HCT116 (cell line): ENCODE measurements at regions not wholly inside any gene's neighbourhood (a gene's known extent, or its start where the extent isn't known, plus 50 kb on each side); places are given as distances from the start of the nearest gene placed in this dataset.

Source experiments
- ATAC-seq: fragments of 200-7000 bp; cut with Tn5 transposase; 2 replicates; pipeline ENCODE4 v1.9.1; 2020; ENCODE audit warnings: mild to moderate bottlenecking, moderate library complexity
- BruUV-seq: library from RNA; stranded (reverse); fragments of 400-500 nt; replicated peaks from 2 replicates; lab custom pipeline; 2021; lab: Mats Ljungman, UMichigan
- CTCF ChIA-PET: fragments of 300-600 bp; sonication (Branson Sonifier 250); formaldehyde crosslinking; loops from one replicate; lab custom pipeline; 2021; ENCODE audit warnings: antibody characterized with exemption; lab: Charles Lee
- POLR2A ChIA-PET: fragments of 300-600, 350-600 bp; sonication (Branson Sonifier 250); formaldehyde crosslinking; loops from one replicate; lab custom pipeline; 2021; ENCODE audit warnings: antibody characterized with exemption; lab: Charles Lee
- RAD21 ChIA-PET, 2 experiments: fragments of 300-600 bp; sonication (Branson Sonifier 250); formaldehyde crosslinking; loops; one replicate each; lab custom pipeline; 2023; ENCODE audit warnings: low total read pairs in 2 of 2; ENCODE audit not compliant: uncharacterized antibody in 2 of 2, unreplicated experiment in 2 of 2, low non-redundant PET in 1 of 2; lab: Charles Lee
- DNase-seq: peaks from one replicate; pipeline ENCODE4 v3.0.0-alpha.2; 2010; ENCODE audit warnings: low read depth, low spot score
- H2AFZ ChIP-seq: fragments of 200-600 bp; shearing (Covaris generic), sonication (generic); 2 replicates; pipeline ENCODE4 v1.6.1; 2017; ENCODE audit warnings: low read depth, mixed run types, mixed read lengths, antibody characterized with exemption, low read length; ENCODE audit not compliant: poor library complexity, severe bottlenecking
- H3K27ac ChIP-seq: 2 replicates; pipeline ENCODE4 v1.5.1; 2012; ENCODE audit warnings: low read depth, low read length
- H3K27me3 ChIP-seq: fragments of 200-600 bp; sonication (generic); 2 replicates; pipeline ENCODE4 v1.6.1; 2016; ENCODE audit warnings: mixed run types, low read length, mixed read lengths; ENCODE audit not compliant: insufficient read depth
- H3K36me3 ChIP-seq, 2 experiments: fragments of 200-500 bp in 1 of 2; fragments of 200-600 bp in 1 of 2; sonication (Bioruptor generic) in 1 of 2; sonication (generic) in 1 of 2; 2 replicates each; pipeline versions ENCODE4 v1.5.1 to v1.6.1; 2014 to 2016; ENCODE audit warnings: low read length in 2 of 2, inconsistent platforms in 1 of 2, mixed read lengths in 1 of 2, mixed run types in 1 of 2; ENCODE audit not compliant: insufficient read depth in 2 of 2, control insufficient read depth in 1 of 2
- H3K4me1 ChIP-seq, 2 experiments: fragments of 200-600 bp in 1 of 2; sonication (generic) in 1 of 2; 2 replicates each; pipeline versions ENCODE4 v1.5.1 to v1.6.1; 2012 to 2017; ENCODE audit warnings: low read length in 2 of 2, inconsistent platforms in 1 of 2, mild to moderate bottlenecking in 1 of 2, mixed read lengths in 1 of 2, mixed run types in 1 of 2, moderate library complexity in 1 of 2; ENCODE audit not compliant: insufficient read depth in 2 of 2, control insufficient read depth in 1 of 2
- H3K4me2 ChIP-seq: fragments of 200-600 bp; sonication (generic); 2 replicates; pipeline ENCODE4 v1.6.1; 2017; ENCODE audit warnings: mixed run types, low read length, mixed read lengths
- H3K4me3 ChIP-seq, 2 experiments: fragments of 200-600 bp in 1 of 2; sonication (generic) in 1 of 2; replicated peaks in 1 of 2; 2 replicates each; pipeline ENCODE4 v1.5.1; 2011 to 2016; ENCODE audit warnings: low read length in 2 of 2, control low read depth in 1 of 2, low read depth in 1 of 2, mild to moderate bottlenecking in 1 of 2, mixed read lengths in 1 of 2, mixed run types in 1 of 2
- H3K79me2 ChIP-seq: fragments of 200-600 bp; sonication (generic); 2 replicates; pipeline ENCODE4 v1.6.1; 2017; ENCODE audit warnings: mild to moderate bottlenecking, mixed run types, low read length, moderate library complexity, mixed read lengths; ENCODE audit not compliant: insufficient read depth
- H3K9ac ChIP-seq: fragments of 200-600 bp; sonication (generic); 2 replicates; pipeline ENCODE4 v1.6.1; 2016; ENCODE audit warnings: low read length, mixed read lengths
- H3K9me2 ChIP-seq: fragments of 200-600 bp; sonication (generic), shearing (Covaris generic); 2 replicates; pipeline ENCODE4 v1.6.1; 2017; ENCODE audit warnings: mixed run types, mild to moderate bottlenecking, moderate library complexity; ENCODE audit not compliant: insufficient read depth
- H3K9me3 ChIP-seq, 2 experiments: fragments of 200-500 bp in 1 of 2; fragments of 200-600 bp in 1 of 2; sonication (Bioruptor generic) in 1 of 2; sonication (generic) in 1 of 2; 2 replicates each; pipeline ENCODE4 v1.6.1; 2014 to 2017; ENCODE audit warnings: low read length in 2 of 2, mixed read lengths in 2 of 2, inconsistent platforms in 1 of 2, low read depth in 1 of 2, mild to moderate bottlenecking in 1 of 2, mixed run types in 1 of 2, moderate library complexity in 1 of 2; ENCODE audit not compliant: control insufficient read depth in 1 of 2, insufficient read depth in 1 of 2
- H4K20me1 ChIP-seq: fragments of 200-600 bp; sonication (generic), shearing (Covaris generic); 2 replicates; pipeline ENCODE4 v1.6.1; 2017; ENCODE audit warnings: mixed run types, mild to moderate bottlenecking, moderate library complexity; ENCODE audit not compliant: insufficient read depth
- CBX3 ChIP-seq: IDR thresholded peaks from 2 replicates; pipeline ENCODE4 v1.6.1; 2012; ENCODE audit warnings: low read depth
- ELF1 ChIP-seq: IDR thresholded peaks from 2 replicates; pipeline ENCODE4 v1.6.1; 2012; ENCODE audit warnings: low read depth, borderline replicate concordance
- EZH2 ChIP-seq: fragments of 200-600 bp; sonication (generic); IDR thresholded peaks from 2 replicates; pipeline ENCODE4 v1.6.1; 2017; ENCODE audit warnings: antibody characterized with exemption, mixed run types
- FOSL1 ChIP-seq: IDR thresholded peaks from 2 replicates; pipeline ENCODE4 v1.6.1; 2012; ENCODE audit warnings: low read depth
- JUND ChIP-seq: IDR thresholded peaks from 2 replicates; pipeline ENCODE4 v1.6.1; 2012
- POLR2A ChIP-seq: IDR thresholded peaks from 2 replicates; pipeline ENCODE4 v1.7.0; 2011; ENCODE audit warnings: borderline replicate concordance; ENCODE audit not compliant: insufficient read depth, insufficient read length; ENCODE audit errors: extremely low read depth
- POLR2AphosphoS5 ChIP-seq: IDR thresholded peaks from 2 replicates; pipeline ENCODE4 v1.6.1; 2011; ENCODE audit warnings: mild to moderate bottlenecking, low read depth, low read length, moderate library complexity
- RAD21 ChIP-seq: IDR thresholded peaks from 2 replicates; pipeline ENCODE4 v1.6.1; 2012; ENCODE audit warnings: low read depth, mild to moderate bottlenecking
- SIN3A ChIP-seq: IDR thresholded peaks from 2 replicates; pipeline ENCODE4 v1.6.1; 2012; ENCODE audit warnings: low read depth
- SP1 ChIP-seq: IDR thresholded peaks from 2 replicates; pipeline ENCODE4 v1.6.1; 2012; ENCODE audit warnings: low read depth
- SRF ChIP-seq: IDR thresholded peaks from 2 replicates; pipeline ENCODE4 v1.6.1; 2012; ENCODE audit warnings: low read depth
- TCF7L2 ChIP-seq: IDR thresholded peaks from 2 replicates; pipeline ENCODE4 v1.7.0; 2011; ENCODE audit warnings: borderline replicate concordance, inconsistent platforms; ENCODE audit not compliant: insufficient read depth, insufficient read length; ENCODE audit errors: extremely low read depth
- YY1 ChIP-seq: IDR thresholded peaks from 2 replicates; pipeline ENCODE4 v1.6.1; 2011; ENCODE audit warnings: low read length, low read depth, moderate library complexity, mild to moderate bottlenecking; ENCODE audit not compliant: insufficient replicate concordance; ENCODE audit errors: extremely low read depth
- ZFX ChIP-seq: fragments of 450-650 bp; IDR thresholded peaks from 2 replicates; pipeline ENCODE4 v1.6.1; 2017
- ZNF274 ChIP-seq: fragments of 200-500 bp; sonication (Bioruptor generic); IDR thresholded peaks from 2 replicates; pipeline ENCODE4 v1.6.1; 2014; ENCODE audit warnings: mild to moderate bottlenecking, low read depth, low read length, inconsistent platforms
- intact Hi-C: fragments of 100-400 bp; cut with micrococcal nuclease; formaldehyde crosslinking; loops from 2 replicates; pipeline ENCODE4 v1.10.0; 2022
- TF ChIP-seq, protein P1 (sequence below): IDR thresholded peaks from 2 replicates; pipeline ENCODE4 v1.6.1; 2011; ENCODE audit warnings: mild to moderate bottlenecking, low read length, moderate library complexity; ENCODE audit not compliant: insufficient replicate concordance; ENCODE audit errors: extremely low read depth
- TF ChIP-seq, protein P2 (sequence below): IDR thresholded peaks from 2 replicates; pipeline ENCODE4 v1.6.1; 2012
- TF ChIP-seq, protein P3 (sequence below): IDR thresholded peaks from 2 replicates; pipeline ENCODE4 v1.6.1; 2012; ENCODE audit warnings: low read depth
- TF ChIP-seq, protein P4 (sequence below): IDR thresholded peaks from 2 replicates; pipeline ENCODE4 v1.6.1; 2012
- TF ChIP-seq, protein P5 (sequence below), 3 experiments: fragments of 200-600 bp in 1 of 3; sonication (generic) in 1 of 3; IDR thresholded peaks in 2 of 3; conservative IDR thresholded peaks in 1 of 3; 2 replicates each; pipeline ENCODE4 v1.5.1; 2012 to 2017; ENCODE audit warnings: low read depth in 2 of 3, low read length in 2 of 3, antibody characterized with exemption in 1 of 3, borderline replicate concordance in 1 of 3, control low read depth in 1 of 3, mild to moderate bottlenecking in 1 of 3, mixed read lengths in 1 of 3, mixed run types in 1 of 3, moderate library complexity in 1 of 3; ENCODE audit not compliant: insufficient read depth in 1 of 3

DNA sequence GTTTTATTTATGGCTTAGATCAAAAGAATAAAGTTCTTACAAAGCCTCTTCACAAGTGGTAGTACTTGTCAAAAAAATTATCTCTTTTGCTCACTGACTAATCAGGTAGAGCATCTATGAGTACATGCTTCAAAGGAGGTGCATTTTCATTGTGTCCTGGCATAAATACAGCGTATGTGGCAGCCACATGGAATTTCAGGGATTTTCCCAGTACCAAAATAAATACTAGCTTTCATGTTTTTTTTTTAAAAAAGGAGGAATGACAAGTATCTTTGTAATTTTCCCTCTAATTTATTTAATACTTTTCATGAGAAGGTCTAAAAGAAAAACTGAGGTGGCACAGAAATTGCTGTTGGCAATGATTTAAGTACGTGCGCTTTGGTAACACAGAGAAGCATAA, 597.8 kb upstream of the ALCAM start:
- POLR2A ChIA-PET = no interaction called here
- CTCF ChIA-PET = no interaction called here
- RAD21 ChIA-PET = no interaction called here
- H3K9me2 ChIP-seq = no peaks in the 10 kb centered on the region
- TF ChIP-seq SRF = no peak
- no peak for TF ChIP-seq POLR2AphosphoS5
- TF ChIP-seq, protein P1, sequence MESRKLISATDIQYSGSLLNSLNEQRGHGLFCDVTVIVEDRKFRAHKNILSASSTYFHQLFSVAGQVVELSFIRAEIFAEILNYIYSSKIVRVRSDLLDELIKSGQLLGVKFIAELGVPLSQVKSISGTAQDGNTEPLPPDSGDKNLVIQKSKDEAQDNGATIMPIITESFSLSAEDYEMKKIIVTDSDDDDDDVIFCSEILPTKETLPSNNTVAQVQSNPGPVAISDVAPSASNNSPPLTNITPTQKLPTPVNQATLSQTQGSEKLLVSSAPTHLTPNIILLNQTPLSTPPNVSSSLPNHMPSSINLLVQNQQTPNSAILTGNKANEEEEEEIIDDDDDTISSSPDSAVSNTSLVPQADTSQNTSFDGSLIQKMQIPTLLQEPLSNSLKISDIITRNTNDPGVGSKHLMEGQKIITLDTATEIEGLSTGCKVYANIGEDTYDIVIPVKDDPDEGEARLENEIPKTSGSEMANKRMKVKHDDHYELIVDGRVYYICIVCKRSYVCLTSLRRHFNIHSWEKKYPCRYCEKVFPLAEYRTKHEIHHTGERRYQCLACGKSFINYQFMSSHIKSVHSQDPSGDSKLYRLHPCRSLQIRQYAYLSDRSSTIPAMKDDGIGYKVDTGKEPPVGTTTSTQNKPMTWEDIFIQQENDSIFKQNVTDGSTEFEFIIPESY = no peak
- TF ChIP-seq, protein P2, sequence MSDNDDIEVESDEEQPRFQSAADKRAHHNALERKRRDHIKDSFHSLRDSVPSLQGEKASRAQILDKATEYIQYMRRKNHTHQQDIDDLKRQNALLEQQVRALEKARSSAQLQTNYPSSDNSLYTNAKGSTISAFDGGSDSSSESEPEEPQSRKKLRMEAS = no peak
- TF ChIP-seq, protein P3, sequence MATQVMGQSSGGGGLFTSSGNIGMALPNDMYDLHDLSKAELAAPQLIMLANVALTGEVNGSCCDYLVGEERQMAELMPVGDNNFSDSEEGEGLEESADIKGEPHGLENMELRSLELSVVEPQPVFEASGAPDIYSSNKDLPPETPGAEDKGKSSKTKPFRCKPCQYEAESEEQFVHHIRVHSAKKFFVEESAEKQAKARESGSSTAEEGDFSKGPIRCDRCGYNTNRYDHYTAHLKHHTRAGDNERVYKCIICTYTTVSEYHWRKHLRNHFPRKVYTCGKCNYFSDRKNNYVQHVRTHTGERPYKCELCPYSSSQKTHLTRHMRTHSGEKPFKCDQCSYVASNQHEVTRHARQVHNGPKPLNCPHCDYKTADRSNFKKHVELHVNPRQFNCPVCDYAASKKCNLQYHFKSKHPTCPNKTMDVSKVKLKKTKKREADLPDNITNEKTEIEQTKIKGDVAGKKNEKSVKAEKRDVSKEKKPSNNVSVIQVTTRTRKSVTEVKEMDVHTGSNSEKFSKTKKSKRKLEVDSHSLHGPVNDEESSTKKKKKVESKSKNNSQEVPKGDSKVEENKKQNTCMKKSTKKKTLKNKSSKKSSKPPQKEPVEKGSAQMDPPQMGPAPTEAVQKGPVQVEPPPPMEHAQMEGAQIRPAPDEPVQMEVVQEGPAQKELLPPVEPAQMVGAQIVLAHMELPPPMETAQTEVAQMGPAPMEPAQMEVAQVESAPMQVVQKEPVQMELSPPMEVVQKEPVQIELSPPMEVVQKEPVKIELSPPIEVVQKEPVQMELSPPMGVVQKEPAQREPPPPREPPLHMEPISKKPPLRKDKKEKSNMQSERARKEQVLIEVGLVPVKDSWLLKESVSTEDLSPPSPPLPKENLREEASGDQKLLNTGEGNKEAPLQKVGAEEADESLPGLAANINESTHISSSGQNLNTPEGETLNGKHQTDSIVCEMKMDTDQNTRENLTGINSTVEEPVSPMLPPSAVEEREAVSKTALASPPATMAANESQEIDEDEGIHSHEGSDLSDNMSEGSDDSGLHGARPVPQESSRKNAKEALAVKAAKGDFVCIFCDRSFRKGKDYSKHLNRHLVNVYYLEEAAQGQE = no peak
- no peak for TF ChIP-seq YY1
- no peak for TF ChIP-seq ZNF274
- TF ChIP-seq FOSL1 = no peak
- no peak for TF ChIP-seq CBX3
- no peak for TF ChIP-seq SIN3A
- TF ChIP-seq, protein P4, sequence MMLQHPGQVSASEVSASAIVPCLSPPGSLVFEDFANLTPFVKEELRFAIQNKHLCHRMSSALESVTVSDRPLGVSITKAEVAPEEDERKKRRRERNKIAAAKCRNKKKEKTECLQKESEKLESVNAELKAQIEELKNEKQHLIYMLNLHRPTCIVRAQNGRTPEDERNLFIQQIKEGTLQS = no peak
- TF ChIP-seq, protein P5, sequence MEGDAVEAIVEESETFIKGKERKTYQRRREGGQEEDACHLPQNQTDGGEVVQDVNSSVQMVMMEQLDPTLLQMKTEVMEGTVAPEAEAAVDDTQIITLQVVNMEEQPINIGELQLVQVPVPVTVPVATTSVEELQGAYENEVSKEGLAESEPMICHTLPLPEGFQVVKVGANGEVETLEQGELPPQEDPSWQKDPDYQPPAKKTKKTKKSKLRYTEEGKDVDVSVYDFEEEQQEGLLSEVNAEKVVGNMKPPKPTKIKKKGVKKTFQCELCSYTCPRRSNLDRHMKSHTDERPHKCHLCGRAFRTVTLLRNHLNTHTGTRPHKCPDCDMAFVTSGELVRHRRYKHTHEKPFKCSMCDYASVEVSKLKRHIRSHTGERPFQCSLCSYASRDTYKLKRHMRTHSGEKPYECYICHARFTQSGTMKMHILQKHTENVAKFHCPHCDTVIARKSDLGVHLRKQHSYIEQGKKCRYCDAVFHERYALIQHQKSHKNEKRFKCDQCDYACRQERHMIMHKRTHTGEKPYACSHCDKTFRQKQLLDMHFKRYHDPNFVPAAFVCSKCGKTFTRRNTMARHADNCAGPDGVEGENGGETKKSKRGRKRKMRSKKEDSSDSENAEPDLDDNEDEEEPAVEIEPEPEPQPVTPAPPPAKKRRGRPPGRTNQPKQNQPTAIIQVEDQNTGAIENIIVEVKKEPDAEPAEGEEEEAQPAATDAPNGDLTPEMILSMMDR (IDR thresholded peaks at IDR 0.05 in 2 of 3, conservative IDR thresholded peaks at IDR 0.05 in 1 of 3; ENCODE audit: borderline replicate concordance in 1 of 3, insufficient read depth in 1 of 3, low read depth in 2 of 3, low read length in 2 of 3) = no peak
- TF ChIP-seq TCF7L2 = no peak
- no peak for TF ChIP-seq RAD21
- no peak for TF ChIP-seq SP1
- no peak for TF ChIP-seq ELF1
- TF ChIP-seq POLR2A = no peak
- no peak for TF ChIP-seq ZFX
- TF ChIP-seq JUND = no peak
- TF ChIP-seq EZH2 = no peak
- no peaks in the 10 kb centered on the region for H3K27me3 ChIP-seq
- H3K4me1 ChIP-seq = no peaks in the 10 kb centered on the region
- H3K4me3 ChIP-seq = no peak overlapping the region
- no peaks in the 10 kb centered on the region for H3K36me3 ChIP-seq
- no peak overlapping the region for H3K27ac ChIP-seq
- no peak overlapping the region for H3K4me2 ChIP-seq
- intact Hi-C loops = no loop called here
- no peaks in the 10 kb centered on the region for H3K9me3 ChIP-seq
- ATAC-seq = no peak
- no TSS peak for BruUV-seq
- H4K20me1 ChIP-seq = no peaks in the 10 kb centered on the region
- H3K79me2 ChIP-seq = no peaks in the 10 kb centered on the region
- H3K9ac ChIP-seq = no peak overlapping the region
- DNase-seq = no peak
- no peak overlapping the region for H2AFZ ChIP-seq
